Hematopoietic multipotent progenitor cell treated with erythropoietin and hydrocortisone succinate and interleukin-3 and kit ligand, for 4 days (in vitro differentiated cells): ENCODE measurements at regions not wholly inside any gene's neighbourhood (a gene's known extent, or its start where the extent isn't known, plus 50 kb on each side); places are given as distances from the start of the nearest gene placed in this dataset.

Experiments used
- DNase-seq: peaks from one replicate; pipeline ENCODE4 v3.0.0-alpha.2; 2015

- no peak for DNase-seq
These were observed 153.6 kb downstream of the KCTD15 start for GRCh38 chr19:33950091-33950750.

GRCh38 chr19:33953023-33953422, 156.4 kb downstream of the KCTD15 start:
- no peak for DNase-seq

- DNase-seq = no peak
These were observed 156.9 kb downstream of the KCTD15 start for GRCh38 chr19:33953592-33953991.

GRCh38 chr19:33954686-33955085, 158.0 kb downstream of the KCTD15 start:
- DNase-seq = no peak

- no peak for DNase-seq
These were observed 160.3 kb downstream of the KCTD15 start for GRCh38 chr19:33956941-33957340.

- DNase-seq = no peak
These were observed 161.1 kb downstream of the KCTD15 start for GRCh38 chr19:33957804-33958203.

- DNase-seq = no peak
These were observed 163.9 kb downstream of the KCTD15 start for GRCh38 chr19:33960566-33960965.

GRCh38 chr19:33962161-33962560, 165.5 kb downstream of the KCTD15 start:
- DNase-seq = no peak

- DNase-seq = no peak
These were observed 166.8 kb downstream of the KCTD15 start for GRCh38 chr19:33963514-33963913.

- no peak for DNase-seq
These were observed 174.4 kb downstream of the KCTD15 start for GRCh38 chr19:33971073-33971472.

GRCh38 chr19:33977756-33978685, 181.4 kb downstream of the KCTD15 start:
- no peak for DNase-seq

- no peak for DNase-seq
These were observed 186.0 kb downstream of the KCTD15 start for GRCh38 chr19:33982706-33983105.

- DNase-seq = no peak
These were observed 183.7 kb upstream of the LSM14A start for GRCh38 chr19:33988601-33989000.

- DNase-seq = no peak
These were observed 174.6 kb upstream of the LSM14A start for GRCh38 chr19:33997690-33998089.

GRCh38 chr19:33998302-33998701, 174.0 kb upstream of the LSM14A start:
- DNase-seq = no peak

- peak; percentile 47 for DNase-seq
These were observed 173.5 kb upstream of the LSM14A start for GRCh38 chr19:33998739-33999345.

GRCh38 chr19:34017024-34017423, 155.3 kb upstream of the LSM14A start:
- DNase-seq = no peak

GRCh38 chr19:34017601-34018000, 154.7 kb upstream of the LSM14A start:
- DNase-seq = no peak

- no peak for DNase-seq
These were observed 153.8 kb upstream of the LSM14A start for GRCh38 chr19:34018546-34018945.

- DNase-seq = no peak
These were observed 148.9 kb upstream of the LSM14A start for GRCh38 chr19:34023381-34023780.

GRCh38 chr19:34033880-34034279, 138.4 kb upstream of the LSM14A start:
- no peak for DNase-seq

- DNase-seq = no peak
These were observed 137.9 kb upstream of the LSM14A start for GRCh38 chr19:34034318-34034846.

- peak; percentile 81 for DNase-seq
These were observed 130.3 kb upstream of the LSM14A start for GRCh38 chr19:34041925-34042521.
